ENCODE measurements at regions not wholly inside any gene's neighbourhood (a gene's known extent, or its start where the extent isn't known, plus 50 kb on each side); places are given as distances from the start of the nearest gene placed in this dataset.

GRCh38 chr7:119556436-119556835 is 716.5 kb upstream of the KCND2 start:
- Mint-ChIP-seq H3K27me3 (no peaks in the 10 kb centered on the region), H3K36me3 (ENCODE audit: low read depth) (no peaks in the 10 kb centered on the region), H3K27ac (no peak overlapping the region), H3K4me1 (no peaks in the 10 kb centered on the region), H3K4me3 (no peak overlapping the region), H3K9me3 (peaks cover 2% of the 10 kb centered on the region)
- DNase-seq: no peak
- TF ChIP-seq CTCF (IDR thresholded peaks at IDR 0.05): no peak
- intact Hi-C loops (cut with micrococcal nuclease): no loop called here
- ChIA-PET POLR2A (no interaction called here), CTCF (no interaction called here)
- no peak for ATAC-seq (ENCODE audit: low read depth)

GRCh38 chr7:119561751-119562150 is 711.2 kb upstream of the KCND2 start:
- Mint-ChIP-seq H3K27me3 (no peaks in the 10 kb centered on the region), H3K36me3 (ENCODE audit: low read depth) (no peaks in the 10 kb centered on the region), H3K27ac (no peak overlapping the region), H3K9me3 (peaks cover 2% of the 10 kb centered on the region), H3K4me1 (no peaks in the 10 kb centered on the region), H3K4me3 (no peak overlapping the region)
- intact Hi-C loops (cut with micrococcal nuclease): no loop called here
- ATAC-seq (ENCODE audit: low read depth) (no peak), DNase-seq (no peak)
- ChIA-PET POLR2A (no interaction called here), CTCF (no interaction called here)
- no peak for TF ChIP-seq CTCF (IDR thresholded peaks at IDR 0.05)

- POLR2A ChIA-PET: no interaction called here
- intact Hi-C loops (cut with micrococcal nuclease): no loop called here
- Mint-ChIP-seq H3K9me3 (no peaks in the 10 kb centered on the region), H3K36me3 (ENCODE audit: low read depth) (no peaks in the 10 kb centered on the region), H3K4me3 (no peak overlapping the region), H3K27me3 (no peaks in the 10 kb centered on the region), H3K27ac (no peak overlapping the region), H3K4me1 (no peaks in the 10 kb centered on the region)
- CTCF ChIA-PET: no interaction called here
- TF ChIP-seq CTCF (IDR thresholded peaks at IDR 0.05): no peak
- ATAC-seq (ENCODE audit: low read depth): no peak
- no peak for DNase-seq
Measured at GRCh38 chr7:119562839-119563238, 710.1 kb upstream of the KCND2 start.

GRCh38 chr7:119571666-119572065 is 701.3 kb upstream of the KCND2 start:
- DNase-seq (no peak), ATAC-seq (ENCODE audit: low read depth) (no peak)
- CTCF ChIA-PET: no interaction called here
- no peak overlapping the region for H3K4me3 Mint-ChIP-seq
- H3K36me3 Mint-ChIP-seq (ENCODE audit: low read depth): no peaks in the 10 kb centered on the region
- intact Hi-C loops (cut with micrococcal nuclease): no loop called here
- H3K4me1 Mint-ChIP-seq: no peaks in the 10 kb centered on the region
- POLR2A ChIA-PET: no interaction called here
- H3K27me3 Mint-ChIP-seq: no peaks in the 10 kb centered on the region
- no peak overlapping the region for H3K27ac Mint-ChIP-seq
- no peak for TF ChIP-seq CTCF (IDR thresholded peaks at IDR 0.05)
- H3K9me3 Mint-ChIP-seq: peaks cover 4% of the 10 kb centered on the region

GRCh38 chr7:119572132-119572531 is 700.8 kb upstream of the KCND2 start:
- ATAC-seq (ENCODE audit: low read depth) (no peak), DNase-seq (no peak)
- Mint-ChIP-seq H3K9me3 (peaks cover 4% of the 10 kb centered on the region), H3K27ac (no peak overlapping the region), H3K4me1 (no peaks in the 10 kb centered on the region), H3K4me3 (no peak overlapping the region), H3K36me3 (ENCODE audit: low read depth) (no peaks in the 10 kb centered on the region), H3K27me3 (no peaks in the 10 kb centered on the region)
- intact Hi-C loops (cut with micrococcal nuclease): no loop called here
- TF ChIP-seq CTCF (IDR thresholded peaks at IDR 0.05): no peak
- POLR2A ChIA-PET: no interaction called here
- CTCF ChIA-PET: no interaction called here
